Motor neuron (in vitro differentiated cells): ENCODE measurements at regions not wholly inside any gene's neighbourhood (a gene's known extent, or its start where the extent isn't known, plus 50 kb on each side); places are given as distances from the start of the nearest gene placed in this dataset.

Experiments used
- ATAC-seq, 8 experiments: fragments of 200-7000 bp; cut with Tn5 transposase; replicated peaks in 6 of 8; 2 replicates each; pipeline ENCODE4 v1.8.0; 2021; ENCODE audit warnings: mild to moderate bottlenecking in 8 of 8, moderate library complexity in 8 of 8
- H3K27ac ChIP-seq, 2 donors: fragments of 250-450 bp; sonication (Bioruptor Pico); 2 replicates each; pipeline ENCODE4 v1.9.0; 2021; ENCODE audit warnings: antibody characterized with exemption in 2 of 2, mild to moderate bottlenecking in 2 of 2, moderate library complexity in 1 of 2
- H3K4me1 ChIP-seq, 2 donors: fragments of 250-450 bp; sonication (Bioruptor Pico); replicated peaks in 1 of 2; 2 replicates each; pipeline ENCODE4 v1.6.1; 2021; ENCODE audit warnings: antibody characterized with exemption in 2 of 2, mild to moderate bottlenecking in 2 of 2, moderate library complexity in 1 of 2
- H3K4me3 ChIP-seq, 5 donors: fragments of 250-450 bp; sonication (Bioruptor Pico); 2 replicates each; pipeline ENCODE4 v1.9.0; 2021; ENCODE audit warnings: antibody characterized with exemption in 5 of 5, mild to moderate bottlenecking in 5 of 5, moderate library complexity in 4 of 5
- WGBS, 10 experiments: fragments of 450-650 bp; shearing (Covaris generic); methylation state at CpG; one replicate each; pipeline ENCODE4 v1.0.0; 2022; 5-methylcytosine and 5-hydroxymethylcytosine counted together
- in situ Hi-C, 9 experiments: fragments of 400-800 bp; cut with MboI; loops; one replicate each; pipeline ENCODE4 v1.15.0; 2021; ENCODE audit warnings: low sequenced_read_pairs in 9 of 9, low pct_unique_long_range_greater_than_20kb in 2 of 9; ENCODE audit not compliant: unreplicated experiment in 9 of 9

DNA sequence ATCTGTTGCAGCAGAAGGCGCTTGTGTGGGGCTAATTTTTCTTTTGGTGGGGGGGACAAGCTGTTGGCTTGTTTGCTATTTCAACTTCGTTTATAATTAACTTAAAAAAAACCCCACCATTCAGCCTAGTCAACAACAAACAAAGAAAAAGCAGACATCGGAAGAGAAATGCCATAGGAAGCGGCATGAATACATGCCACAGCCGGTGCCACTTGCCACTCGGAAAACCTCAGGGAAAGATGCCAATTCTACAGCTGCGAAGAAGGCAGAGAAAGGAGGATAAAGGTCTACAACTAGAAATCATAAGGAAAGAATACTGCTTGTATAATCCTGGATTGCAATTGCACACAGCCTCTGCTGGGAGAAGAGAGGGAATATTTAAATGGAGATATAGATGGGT, 254.4 kb upstream of the PMFBP1 start:
- 60 to 100% (median 89%) methylated on average over 1 to 7 of the region's 7 CpGs for whole genome bisulfite sequencing, 10 experiments
- Histone ChIP-seq H3K4me1 (peaks cover 0 to 17% of the 10 kb centered on the region in 2 donors), H3K27ac (no peak overlapping the region), H3K4me3 (no peak overlapping the region)
- ATAC-seq, result peak in 1 of 8 experiments; percentile 8
- in situ Hi-C loops, result no loop called here

GRCh38 chr16:72425571-72426341, 253.8 kb upstream of the PMFBP1 start:
- ATAC-seq, result peak in 3 of 8 experiments; percentile 6 to 42 (median 42)

DNA sequence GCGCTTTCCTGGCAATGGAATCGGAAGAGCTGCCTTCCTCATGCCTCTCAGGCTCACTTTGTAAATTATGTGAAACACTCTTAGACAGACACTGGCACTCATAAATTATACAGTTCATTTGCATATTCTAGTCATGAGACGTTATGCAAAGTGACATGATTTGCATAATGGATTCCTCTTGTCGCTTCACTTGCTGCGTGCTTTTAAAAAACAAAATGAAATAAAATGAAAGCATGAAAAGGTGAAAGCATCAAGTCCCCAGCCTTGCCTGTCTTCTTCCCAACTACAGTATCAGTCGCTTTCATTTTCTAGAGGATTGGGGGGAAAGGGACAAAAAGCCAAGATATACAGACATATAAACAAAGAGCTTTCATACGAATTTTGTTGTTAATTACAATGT, 252.8 kb upstream of the PMFBP1 start:
- in situ Hi-C loops, result no loop called here
- WGBS, 10 experiments, result 19 to 85% (median 65%) methylated on average over 4 to 7 of the region's 7 CpGs
- H3K4me3 ChIP-seq, result no peak overlapping the region
- peaks cover 0 to 17% of the 10 kb centered on the region in 2 donors for H3K4me1 ChIP-seq
- H3K27ac ChIP-seq, result no peak overlapping the region
- ATAC-seq, result peak; percentile 12 to 66 (median 44)

More at GRCh38 chr16:72425571-72426341, 253.8 kb upstream of the PMFBP1 start:
- Histone ChIP-seq H3K4me1 (peaks cover 0 to 17% of the 10 kb centered on the region in 2 donors), H3K27ac (no peak overlapping the region), H3K4me3 (no peak overlapping the region)
- 88 to 97% (median 95%) methylated on average over 3 to 25 of the region's 34 CpGs for WGBS, 10 experiments
- in situ Hi-C loops, result no loop called here

DNA sequence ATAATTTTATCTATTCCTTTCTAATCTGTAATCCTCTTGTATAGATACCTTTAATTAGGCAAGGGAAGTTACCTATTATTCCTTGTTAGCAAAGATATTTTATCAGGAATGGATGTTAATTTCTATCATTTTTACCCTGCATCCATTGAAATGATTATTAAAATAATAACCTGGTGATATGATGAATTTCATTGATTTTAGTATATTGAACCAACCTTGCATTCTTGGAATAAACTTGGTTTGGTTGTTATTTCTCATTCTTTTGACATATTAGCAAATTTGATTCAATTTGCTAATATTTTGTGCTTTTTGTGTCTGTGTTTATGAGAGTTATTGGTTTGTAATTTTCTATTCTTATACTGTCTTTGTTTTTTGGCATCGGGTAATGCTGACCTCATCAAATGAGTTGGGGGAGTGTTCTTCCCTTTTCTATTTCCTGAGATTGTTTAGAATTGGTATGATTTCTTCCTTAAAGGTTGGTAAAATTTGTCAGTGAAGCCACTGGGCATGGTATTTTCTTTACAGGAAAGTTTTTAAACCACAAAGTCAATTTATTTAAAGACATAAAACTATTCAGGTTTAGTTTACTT, 250.4 kb upstream of the PMFBP1 start:
- no peak overlapping the region for H3K27ac ChIP-seq
- ATAC-seq, result no peak
- in situ Hi-C loops, result no loop called here
- H3K4me1 ChIP-seq, result peaks cover 0 to 14% of the 10 kb centered on the region in 2 donors
- 82 to 100% (median 96%) methylated on average over 1 of the region's 1 CpG; no CpG with 5 or more reads in 2 of the 10 experiments for WGBS, 10 experiments
- no peak overlapping the region for H3K4me3 ChIP-seq

DNA sequence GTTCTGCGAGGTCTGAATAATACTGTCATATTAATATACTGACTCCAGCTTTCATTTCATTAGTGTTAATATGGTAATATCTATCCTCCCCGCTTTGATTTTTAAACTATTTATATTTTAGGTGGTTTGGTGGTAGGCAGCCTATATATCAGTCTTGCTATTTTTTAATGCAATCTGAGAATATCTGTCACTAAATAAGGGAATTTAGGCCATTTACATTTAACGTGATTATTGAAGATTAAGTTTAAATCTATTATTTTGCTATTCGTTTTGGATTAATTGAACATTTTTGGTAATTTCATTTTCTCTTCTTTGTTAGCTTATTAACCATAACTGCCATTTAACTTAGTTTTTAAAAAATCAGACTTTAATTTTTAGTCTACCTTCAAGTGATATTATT, 247.7 kb upstream of the PMFBP1 start:
- in situ Hi-C loops, result no loop called here
- no peak overlapping the region for H3K27ac ChIP-seq
- H3K4me1 ChIP-seq, result peaks cover 0 to 4% of the 10 kb centered on the region in 2 donors
- no peak overlapping the region for H3K4me3 ChIP-seq
- no peak for ATAC-seq
- WGBS, 10 experiments, result 45 to 100% (median 94%) methylated on average over 2 to 4 of the region's 4 CpGs

DNA sequence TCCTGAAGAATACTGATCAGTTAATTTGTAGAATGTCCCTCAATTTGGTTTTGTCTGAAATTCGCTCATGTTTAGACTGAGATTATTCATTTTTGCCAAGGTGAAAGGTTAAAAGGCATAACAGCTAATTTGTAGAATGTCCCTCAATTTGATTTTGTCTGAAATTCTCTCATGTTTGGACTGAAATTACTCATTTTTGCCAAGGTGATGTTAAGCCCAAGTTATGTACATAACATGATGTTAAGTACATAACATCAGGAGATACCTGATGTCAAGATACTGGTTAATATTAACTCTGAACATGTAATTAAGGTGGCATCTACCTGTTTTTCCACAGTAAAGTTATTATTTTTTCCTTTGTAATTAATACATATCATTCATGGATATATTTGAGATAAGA, 243.4 kb upstream of the PMFBP1 start:
- whole genome bisulfite sequencing, 10 experiments, result 45 to 100% (median 90%) methylated on average over 1 of the region's 1 CpG; no CpG with 5 or more reads in 3 of the 10 experiments
- no peak overlapping the region for H3K4me3 ChIP-seq
- in situ Hi-C loops, result no loop called here
- H3K27ac ChIP-seq, result no peak overlapping the region
- no peak for ATAC-seq
- H3K4me1 ChIP-seq, result peaks cover 0 to 3% of the 10 kb centered on the region in 2 donors

DNA sequence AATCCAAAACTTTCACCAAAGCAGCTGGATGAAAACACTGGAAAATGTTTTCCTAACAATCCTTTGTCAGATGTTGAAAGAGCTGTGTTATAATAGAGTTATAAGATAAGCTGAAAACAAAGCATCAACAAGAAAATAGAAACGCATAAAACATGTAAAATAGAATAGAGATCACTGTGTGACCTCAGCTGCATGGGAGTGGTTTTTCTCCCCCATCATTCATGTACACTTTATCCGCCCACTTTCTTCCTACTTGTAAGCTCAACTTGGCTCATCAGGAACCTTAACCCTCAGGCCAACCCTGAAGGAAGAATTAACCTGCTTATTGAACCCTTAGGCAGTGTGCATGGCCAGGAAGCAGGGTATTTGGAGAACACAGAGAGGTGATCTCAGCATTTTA, 238.5 kb upstream of the PMFBP1 start:
- no peak overlapping the region for H3K4me3 ChIP-seq
- H3K4me1 ChIP-seq, result peaks cover 0 to 3% of the 10 kb centered on the region in 2 donors
- in situ Hi-C loops, result no loop called here
- WGBS, 10 experiments, result 0 to 87% (median 51%) methylated on average over 1 to 2 of the region's 2 CpGs
- ATAC-seq, result peak in 3 of 8 experiments; percentile 44 to 97 (median 93)
- no peak overlapping the region for H3K27ac ChIP-seq

DNA sequence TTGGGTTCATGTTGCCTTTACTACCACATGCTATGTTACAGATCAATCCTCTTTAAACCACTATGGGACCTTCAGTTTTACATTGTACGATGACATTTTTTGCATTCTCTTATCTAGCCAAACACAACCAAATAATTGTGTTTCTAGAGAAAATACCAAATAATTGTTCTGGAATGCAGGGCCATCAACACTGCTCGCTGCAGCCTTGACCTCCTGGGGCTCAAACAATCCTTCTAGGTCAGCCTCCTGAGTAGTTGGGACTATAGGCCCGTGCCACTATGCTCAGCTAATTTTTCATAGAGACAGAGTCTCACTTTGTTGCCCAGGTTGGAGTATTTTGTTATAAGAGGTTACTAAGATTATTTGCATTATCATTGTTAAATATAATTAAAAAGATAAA, 237.5 kb upstream of the PMFBP1 start:
- Histone ChIP-seq H3K27ac (no peak overlapping the region), H3K4me3 (no peak overlapping the region), H3K4me1 (peaks cover 0 to 3% of the 10 kb centered on the region in 2 donors)
- 47 to 100% (median 58%) methylated on average over 1 to 3 of the region's 3 CpGs; no CpG with 5 or more reads in 2 of the 10 experiments for WGBS, 10 experiments
- in situ Hi-C loops, result no loop called here
- no peak for ATAC-seq

- 59 to 100% (median 95%) methylated on average over 1 of the region's 1 CpG; no CpG with 5 or more reads in 2 of the 10 experiments for WGBS, 10 experiments
- Histone ChIP-seq H3K4me3 (no peak overlapping the region), H3K4me1 (peaks cover 0 to 3% of the 10 kb centered on the region in 2 donors), H3K27ac (no peak overlapping the region)
- in situ Hi-C loops, result no loop called here
- ATAC-seq, result no peak
These were observed 234.4 kb upstream of the PMFBP1 start for GRCh38 chr16:72406390-72406789.

- in situ Hi-C loops, result no loop called here
- ATAC-seq, result no peak
- Histone ChIP-seq H3K4me3 (no peak overlapping the region), H3K4me1 (peaks cover 0 to 2% of the 10 kb centered on the region in 2 donors), H3K27ac (no peak overlapping the region)
These were observed 232.3 kb upstream of the PMFBP1 start for GRCh38 chr16:72404299-72404698.

- no peak overlapping the region for H3K4me3 ChIP-seq
- no peak for ATAC-seq
- H3K4me1 ChIP-seq, result peaks cover 0 to 2% of the 10 kb centered on the region in 2 donors
- in situ Hi-C loops, result no loop called here
- no peak overlapping the region for H3K27ac ChIP-seq
These were observed 229.1 kb upstream of the PMFBP1 start for GRCh38 chr16:72401084-72401361.

GRCh38 chr16:72400257-72401083, 228.5 kb upstream of the PMFBP1 start:
- Histone ChIP-seq H3K4me3 (no peak overlapping the region), H3K4me1 (peaks cover 0 to 2% of the 10 kb centered on the region in 2 donors), H3K27ac (no peak overlapping the region)
- ATAC-seq, result peak in 5 of 8 experiments; percentile 31 to 97 (median 79)
- in situ Hi-C loops, result no loop called here
- WGBS, 10 experiments, result 0 to 55% (median 33%) methylated on average over 1 to 6 of the region's 6 CpGs

DNA sequence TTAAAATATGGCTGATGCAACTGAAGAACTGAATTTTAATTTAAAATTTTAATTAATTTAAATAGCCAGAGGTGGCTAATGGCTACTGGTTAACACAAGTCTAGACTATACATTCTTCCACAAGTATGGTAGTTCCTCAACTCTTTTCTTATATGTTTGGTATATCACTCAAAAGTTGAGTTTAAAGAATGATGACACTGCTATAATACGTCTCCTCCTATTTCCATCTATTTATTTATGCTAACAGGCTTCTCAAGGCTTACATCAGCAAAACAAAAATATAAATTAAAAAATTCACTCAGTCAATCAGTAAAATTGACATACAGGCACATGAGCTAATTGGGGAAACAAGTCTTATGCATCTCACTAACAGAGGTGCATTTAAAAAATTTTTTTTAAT, 227.9 kb upstream of the PMFBP1 start:
- WGBS, 10 experiments, result 30 to 90% (median 68%) methylated on average over 1 of the region's 1 CpG; no CpG with 5 or more reads in 2 of the 10 experiments
- Histone ChIP-seq H3K4me3 (no peak overlapping the region), H3K27ac (no peak overlapping the region), H3K4me1 (peaks cover 0 to 2% of the 10 kb centered on the region in 2 donors)
- no peak for ATAC-seq
- in situ Hi-C loops, result no loop called here
